GM04503 (cell line): ENCODE measurements at regions not wholly inside any gene's neighbourhood (a gene's known extent, or its start where the extent isn't known, plus 50 kb on each side); places are given as distances from the start of the nearest gene placed in this dataset.

Experiments
- DNase-seq: peaks from one replicate; pipeline ENCODE4 v3.0.0-alpha.2; 2012; ENCODE audit warnings: low read depth

- DNase-seq: no peak
Measured at GRCh38 chr2:151083856-151084795, 177.5 kb downstream of the RBM43 start.

GRCh38 chr2:151078889-151079288 lies 182.8 kb downstream of the RBM43 start:
- DNase-seq: no peak

DNA sequence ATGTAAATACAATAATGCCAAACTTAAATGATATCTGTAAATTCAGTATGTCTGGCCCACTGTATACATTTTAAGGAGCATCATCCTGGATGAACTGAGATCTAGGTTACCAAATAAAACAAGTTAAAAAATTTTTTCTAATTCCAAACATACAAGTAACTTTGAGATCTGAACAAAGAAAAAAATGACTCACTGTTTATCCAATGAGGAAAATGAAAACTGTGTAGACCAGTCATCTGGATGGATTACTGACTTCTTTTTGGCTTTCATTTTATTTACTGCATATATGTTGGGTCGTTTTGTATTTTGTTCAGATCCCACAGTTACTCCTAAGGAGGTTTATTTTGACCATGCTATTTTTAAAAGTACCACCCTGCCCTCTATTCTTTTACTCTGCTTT lies 189.8 kb downstream of the RBM43 start:
- DNase-seq: no peak

- DNase-seq: no peak
Measured at GRCh38 chr2:151071382-151071781, 190.3 kb downstream of the RBM43 start.

DNA sequence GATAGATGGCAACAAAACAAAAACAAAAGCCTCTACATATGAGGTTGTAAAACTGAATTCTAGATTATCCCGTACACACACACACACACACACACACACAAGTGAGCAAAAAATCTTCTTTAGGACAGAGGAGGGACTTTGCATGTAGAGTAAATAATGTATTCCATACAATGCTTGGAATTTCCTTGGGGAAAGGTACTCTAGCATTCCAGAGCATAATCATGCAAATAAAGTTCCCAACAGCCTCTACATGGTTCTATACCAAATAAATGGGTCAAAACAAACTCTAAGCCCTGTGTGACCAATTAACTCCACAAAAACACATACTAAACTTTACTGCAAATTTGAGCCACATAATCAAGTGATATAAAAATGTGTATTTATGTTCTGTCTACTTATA lies 191.4 kb downstream of the RBM43 start:
- no peak for DNase-seq

GRCh38 chr2:151067658-151068369 lies 193.8 kb downstream of the RBM43 start:
- no peak for DNase-seq

GRCh38 chr2:151063271-151063670 lies 198.4 kb downstream of the RBM43 start:
- peak; percentile 90 for DNase-seq

- no peak for DNase-seq
Measured at GRCh38 chr2:151060287-151060686, 201.4 kb downstream of the RBM43 start.

- DNase-seq: no peak
Measured at GRCh38 chr2:151056870-151057269, 204.8 kb downstream of the RBM43 start.

GRCh38 chr2:151053661-151053990 lies 208.0 kb downstream of the RBM43 start:
- no peak for DNase-seq

DNA sequence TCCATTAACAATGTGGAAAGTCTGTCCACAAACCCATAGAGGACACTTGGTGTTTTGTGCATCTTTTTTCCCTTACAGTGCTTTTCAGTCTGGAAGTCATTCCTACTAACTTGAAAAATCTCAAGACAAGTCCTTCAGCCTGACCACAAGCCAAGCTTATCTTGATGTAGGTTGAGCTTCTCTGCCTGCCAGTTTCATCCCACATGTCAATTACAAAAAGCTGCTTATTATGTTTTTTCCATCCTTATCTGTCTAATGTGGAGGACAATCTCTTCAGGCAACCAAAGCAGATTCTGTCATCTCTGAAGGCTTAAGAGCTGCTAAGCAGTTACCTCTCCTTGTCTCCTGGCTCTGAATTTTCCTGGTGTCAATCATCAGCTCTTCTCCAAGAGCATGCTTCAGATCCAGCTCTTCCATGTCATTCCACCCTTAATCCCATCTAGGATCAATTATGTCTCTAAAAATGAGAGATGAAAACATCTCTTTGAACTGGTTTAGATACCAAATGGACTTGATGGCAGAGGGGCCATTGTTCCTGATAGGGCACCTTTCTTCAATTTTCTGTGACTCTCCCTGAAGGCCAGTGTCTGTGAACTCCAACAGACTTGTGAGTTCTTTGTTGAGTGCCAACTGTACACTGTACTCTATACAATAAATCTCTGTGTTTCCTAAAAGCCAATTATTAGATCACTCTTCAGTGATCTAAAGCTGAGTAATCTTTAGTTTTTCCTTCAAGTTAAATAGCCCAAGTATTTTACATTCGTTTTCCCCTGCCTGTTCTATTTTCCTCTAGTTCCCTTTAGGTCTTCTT lies 208.6 kb downstream of the RBM43 start:
- DNase-seq: no peak

GRCh38 chr2:151051574-151052220 lies 210.0 kb downstream of the RBM43 start:
- DNase-seq: no peak

GRCh38 chr2:151049746-151050145 lies 211.9 kb downstream of the RBM43 start:
- no peak for DNase-seq

DNA sequence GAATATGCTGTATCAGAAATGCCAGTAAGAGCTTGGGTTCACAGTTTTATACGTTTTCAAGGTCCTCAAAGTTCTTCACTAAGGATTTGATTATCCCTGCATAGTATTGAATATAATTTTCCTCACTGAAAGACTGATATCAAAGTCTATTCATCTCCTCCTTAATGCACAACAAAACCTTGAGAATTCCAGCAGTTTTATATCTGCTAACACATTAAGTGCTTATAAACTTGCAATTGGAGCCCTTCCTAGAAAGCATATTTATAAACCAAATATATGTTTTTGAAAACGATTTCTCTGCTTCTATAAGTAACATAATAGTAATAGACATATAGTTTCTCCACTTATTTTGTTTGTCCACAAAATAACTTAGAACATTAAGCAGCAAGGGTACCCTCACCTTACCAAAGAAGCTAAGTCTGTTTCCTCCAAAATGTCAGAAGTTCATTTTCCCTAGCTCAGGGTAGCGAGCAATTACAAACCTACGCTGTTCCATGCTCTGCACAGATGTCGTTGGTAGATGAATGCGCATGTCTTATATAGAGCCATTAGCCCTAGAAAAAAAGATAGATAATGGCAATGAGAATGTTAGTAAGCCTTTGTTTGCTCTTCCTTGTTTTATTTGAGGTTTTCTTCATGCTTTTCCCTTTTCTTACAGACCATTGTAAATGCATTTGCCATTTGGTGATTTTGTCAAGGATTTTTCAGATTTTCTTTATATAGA lies 213.2 kb downstream of the RBM43 start:
- no peak for DNase-seq

GRCh38 chr2:151043484-151043883 lies 218.2 kb downstream of the RBM43 start:
- no peak for DNase-seq

DNA sequence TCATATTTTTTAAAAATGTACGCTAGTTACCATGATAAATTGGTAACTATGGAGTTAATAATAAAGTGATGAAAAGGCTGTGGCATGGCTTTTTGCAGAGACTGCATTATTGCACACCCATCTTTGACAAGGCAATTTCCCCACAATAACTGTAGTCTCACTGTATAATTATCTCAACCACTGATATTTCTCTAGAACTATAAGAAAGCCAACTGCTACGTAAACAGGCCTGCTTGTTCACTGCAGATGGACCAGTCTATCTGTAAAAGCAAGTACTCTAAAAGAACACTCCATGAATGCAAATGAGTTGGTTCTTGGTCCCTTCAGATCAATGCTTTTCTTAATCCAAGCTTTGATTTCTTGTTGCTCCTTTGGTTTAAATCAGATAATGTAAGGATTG lies 218.7 kb downstream of the RBM43 start:
- DNase-seq: no peak

DNA sequence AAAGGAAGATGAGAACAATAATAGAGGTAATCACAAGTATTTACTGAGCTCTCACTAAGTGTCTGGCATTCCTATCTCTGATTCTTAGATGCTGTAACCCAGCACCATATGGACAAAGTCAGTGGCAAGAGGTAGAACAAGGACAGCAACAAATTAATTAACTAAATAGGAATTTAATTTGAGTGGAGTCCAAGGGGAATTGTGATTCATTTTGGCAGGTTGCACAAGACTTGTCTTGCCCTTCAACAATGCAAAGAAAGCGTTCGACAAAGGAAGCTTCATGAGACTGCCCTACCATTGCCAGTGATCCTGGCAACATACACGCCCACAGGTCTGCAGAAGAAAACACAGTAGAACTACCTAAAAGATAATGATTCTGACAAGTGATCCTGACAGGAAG lies 221.6 kb downstream of the RBM43 start:
- no peak for DNase-seq

DNA sequence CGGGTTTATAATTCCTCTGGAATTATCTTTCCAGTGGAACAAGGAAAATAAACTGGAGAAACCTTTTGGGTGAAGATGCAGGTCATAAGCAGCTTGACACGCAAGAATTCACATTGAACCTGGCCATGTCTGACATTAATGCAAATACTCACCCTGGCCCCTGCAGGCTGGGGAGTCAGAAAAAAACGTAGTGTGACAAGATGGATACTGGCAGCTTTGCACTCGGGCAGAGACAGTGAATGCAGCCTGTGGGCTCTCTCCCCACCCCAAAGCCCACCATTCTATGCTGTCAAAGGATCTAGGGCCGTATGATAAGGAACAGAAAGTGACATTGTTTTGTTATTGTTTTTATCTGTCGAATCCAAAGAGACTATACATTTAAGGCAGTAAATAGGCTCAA lies 223.1 kb downstream of the RBM43 start:
- no peak for DNase-seq

DNA sequence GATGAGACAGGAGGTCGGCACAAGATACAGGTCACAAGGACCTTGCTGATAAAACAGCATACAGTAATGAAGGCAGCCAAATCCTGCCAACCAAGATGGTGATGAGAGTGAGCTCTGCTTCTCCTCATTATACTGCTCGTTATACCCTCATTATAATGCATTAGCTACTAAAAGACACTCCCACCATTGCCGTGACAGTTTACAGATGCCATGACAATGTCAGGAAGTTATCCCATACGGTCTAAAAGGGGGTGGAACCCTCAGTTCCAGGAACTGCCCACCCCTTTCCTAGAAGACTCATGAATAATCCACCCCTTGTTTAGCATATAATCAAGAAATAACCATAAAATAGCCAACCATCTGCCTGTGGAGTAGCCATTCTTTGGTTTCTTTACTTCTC lies 224.2 kb downstream of the RBM43 start:
- DNase-seq: no peak

- no peak for DNase-seq
Measured at GRCh38 chr2:151033271-151034248, 228.1 kb downstream of the RBM43 start.
